22Rv1 (cell line): ENCODE measurements at regions not wholly inside any gene's neighbourhood (a gene's known extent, or its start where the extent isn't known, plus 50 kb on each side); places are given as distances from the start of the nearest gene placed in this dataset.

Experiments
- H3K27ac ChIP-seq: fragments of 450-650 bp; 2 replicates; pipeline ENCODE4 v1.5.1; 2017
- ZFX ChIP-seq: fragments of 450-650 bp; IDR thresholded peaks from 2 replicates; pipeline ENCODE4 v1.6.1; 2017; ENCODE audit warnings: antibody characterized with exemption, borderline replicate concordance
- TF ChIP-seq, protein P1 (sequence below): fragments of 450-650 bp; IDR thresholded peaks from 2 replicates; pipeline ENCODE4 v1.5.1; 2017; ENCODE audit warnings: mild to moderate bottlenecking

DNA sequence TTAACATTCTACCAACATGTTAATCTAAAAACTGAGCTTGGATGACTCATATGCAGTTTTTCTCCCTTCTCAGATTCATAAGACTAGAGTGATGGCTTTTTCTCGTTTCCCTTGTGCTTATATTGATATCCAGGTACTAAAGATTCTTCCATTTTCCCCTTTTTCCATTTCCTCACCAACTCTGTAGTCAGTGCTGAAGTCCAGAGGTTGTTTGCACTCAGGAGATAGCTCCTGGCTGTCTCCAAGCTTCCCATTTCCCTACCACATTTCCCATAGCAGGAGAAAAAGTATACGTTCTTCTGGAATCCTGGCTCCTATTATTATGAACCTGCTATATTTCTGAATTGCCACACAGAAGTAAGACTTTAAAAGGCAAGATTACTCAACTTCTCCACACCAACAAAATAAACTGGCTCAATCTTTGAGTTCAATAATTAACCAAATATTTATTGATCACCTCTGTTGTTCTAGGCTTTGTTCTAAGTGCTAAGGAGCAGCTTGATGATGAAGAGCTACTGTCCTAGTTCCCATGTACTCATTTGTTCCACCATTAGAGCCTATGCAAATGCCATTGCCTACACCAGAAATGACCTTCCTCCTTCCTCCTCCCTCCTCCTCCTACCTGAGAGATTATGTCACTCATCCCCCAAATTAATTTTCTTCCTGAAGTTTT, 454.4 kb upstream of the RPS6KA3 start:
- no peak for TF ChIP-seq ZFX
- TF ChIP-seq, protein P1, sequence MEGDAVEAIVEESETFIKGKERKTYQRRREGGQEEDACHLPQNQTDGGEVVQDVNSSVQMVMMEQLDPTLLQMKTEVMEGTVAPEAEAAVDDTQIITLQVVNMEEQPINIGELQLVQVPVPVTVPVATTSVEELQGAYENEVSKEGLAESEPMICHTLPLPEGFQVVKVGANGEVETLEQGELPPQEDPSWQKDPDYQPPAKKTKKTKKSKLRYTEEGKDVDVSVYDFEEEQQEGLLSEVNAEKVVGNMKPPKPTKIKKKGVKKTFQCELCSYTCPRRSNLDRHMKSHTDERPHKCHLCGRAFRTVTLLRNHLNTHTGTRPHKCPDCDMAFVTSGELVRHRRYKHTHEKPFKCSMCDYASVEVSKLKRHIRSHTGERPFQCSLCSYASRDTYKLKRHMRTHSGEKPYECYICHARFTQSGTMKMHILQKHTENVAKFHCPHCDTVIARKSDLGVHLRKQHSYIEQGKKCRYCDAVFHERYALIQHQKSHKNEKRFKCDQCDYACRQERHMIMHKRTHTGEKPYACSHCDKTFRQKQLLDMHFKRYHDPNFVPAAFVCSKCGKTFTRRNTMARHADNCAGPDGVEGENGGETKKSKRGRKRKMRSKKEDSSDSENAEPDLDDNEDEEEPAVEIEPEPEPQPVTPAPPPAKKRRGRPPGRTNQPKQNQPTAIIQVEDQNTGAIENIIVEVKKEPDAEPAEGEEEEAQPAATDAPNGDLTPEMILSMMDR = no peak

DNA sequence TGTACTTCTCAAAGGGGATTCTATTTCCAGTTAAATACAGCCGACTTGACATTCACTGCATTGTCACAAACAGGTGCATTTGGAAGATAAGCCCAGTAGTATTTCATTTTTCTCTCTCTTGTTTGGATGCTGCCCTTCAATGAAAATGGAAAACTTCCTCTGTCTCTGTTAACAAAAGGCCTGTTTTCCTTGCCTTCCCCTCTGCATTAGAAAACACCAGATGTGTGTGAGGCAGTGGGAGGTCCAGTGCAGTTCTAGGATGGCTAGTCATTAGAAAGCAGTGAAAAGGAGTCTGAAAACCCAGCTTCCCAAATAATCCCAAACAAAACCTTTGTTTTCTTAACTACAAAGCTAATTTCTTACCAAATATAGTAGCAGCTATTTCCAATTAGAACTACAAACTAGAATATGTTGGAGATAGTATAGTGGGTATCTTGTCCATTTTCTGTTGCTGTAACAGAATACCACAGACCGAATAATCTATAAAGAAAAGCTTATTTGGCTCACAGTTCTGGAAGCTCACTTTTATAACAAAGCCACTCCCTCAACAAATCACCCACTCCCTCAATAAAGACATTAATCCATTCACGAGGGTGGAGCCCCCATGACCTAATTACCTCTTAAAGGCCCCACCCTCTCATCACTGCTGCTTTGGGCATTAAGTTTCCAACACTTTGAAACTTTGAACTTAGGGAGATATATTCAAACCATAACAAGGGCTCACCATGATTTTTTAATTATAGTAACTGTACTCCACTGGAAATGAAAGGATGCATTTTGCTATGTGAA, 452.1 kb upstream of the RPS6KA3 start:
- no peak overlapping the region for H3K27ac ChIP-seq
- TF ChIP-seq, protein P1 = no peak
- no peak for TF ChIP-seq ZFX

More for the DNA sequence above, 454.4 kb upstream of the RPS6KA3 start:
- H3K27ac ChIP-seq = no peak overlapping the region

DNA sequence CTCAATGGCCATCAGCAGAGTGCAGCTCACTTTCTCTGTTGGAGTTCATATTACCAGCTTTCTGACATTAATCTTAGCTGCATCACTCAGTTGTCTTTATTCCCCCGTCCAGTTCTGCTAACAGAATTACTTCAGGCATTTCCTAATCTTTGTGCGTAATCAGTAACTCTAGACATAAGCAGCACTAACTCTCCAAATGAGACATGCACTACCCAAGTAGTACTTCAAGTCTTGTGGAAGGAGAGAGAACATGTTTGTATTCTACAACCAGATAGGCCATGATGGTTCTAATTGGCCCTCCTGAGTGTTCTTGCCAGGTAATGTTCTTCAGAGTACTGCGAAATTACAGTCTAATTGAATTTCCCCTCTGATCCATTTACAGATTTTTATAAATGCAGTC, 448.5 kb upstream of the RPS6KA3 start:
- TF ChIP-seq, protein P1 = no peak
- TF ChIP-seq ZFX = no peak

DNA sequence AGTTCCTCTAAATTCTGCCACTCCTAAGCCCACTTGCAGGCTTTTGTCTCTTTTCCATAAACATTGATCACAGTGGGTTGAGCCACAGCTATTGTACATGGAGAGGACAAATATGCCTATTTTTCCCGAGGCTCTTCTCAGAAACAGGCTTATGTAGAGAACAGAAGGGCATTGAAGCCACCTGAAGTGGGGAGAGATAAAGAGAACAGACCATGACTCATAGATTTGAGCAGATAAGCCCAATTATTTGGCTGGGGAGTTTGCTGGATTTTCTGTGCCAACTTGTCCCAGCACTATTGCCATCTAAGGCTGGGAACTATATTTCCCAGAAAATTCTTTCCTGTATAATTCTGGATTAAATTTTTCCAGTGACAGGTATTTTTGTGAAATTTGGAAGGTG, 446.1 kb upstream of the RPS6KA3 start:
- TF ChIP-seq, protein P1 = no peak
- TF ChIP-seq ZFX = no peak
- no peak overlapping the region for H3K27ac ChIP-seq

More for the DNA sequence above, 448.5 kb upstream of the RPS6KA3 start:
- no peak overlapping the region for H3K27ac ChIP-seq

DNA sequence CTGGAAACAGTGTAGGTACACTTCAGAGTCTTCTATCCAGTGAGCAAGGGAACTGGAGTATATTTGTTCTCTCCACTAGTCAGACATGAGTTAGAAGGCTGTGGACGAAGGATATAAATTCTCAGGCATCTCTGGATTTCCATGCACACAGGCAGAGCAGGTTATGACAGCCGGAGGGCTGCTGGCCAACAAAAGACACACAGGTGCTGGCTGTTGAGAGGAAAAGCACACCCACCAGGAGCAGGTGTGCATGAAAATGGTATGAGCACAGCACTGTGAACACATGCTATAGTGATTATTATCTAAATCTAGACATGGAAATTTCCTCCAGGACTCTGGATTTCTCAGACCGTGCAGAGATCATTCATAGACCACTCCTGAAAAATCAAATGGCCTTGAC, 444.7 kb upstream of the RPS6KA3 start:
- H3K27ac ChIP-seq = no peak overlapping the region
- TF ChIP-seq ZFX = no peak
- TF ChIP-seq, protein P1 = no peak

DNA sequence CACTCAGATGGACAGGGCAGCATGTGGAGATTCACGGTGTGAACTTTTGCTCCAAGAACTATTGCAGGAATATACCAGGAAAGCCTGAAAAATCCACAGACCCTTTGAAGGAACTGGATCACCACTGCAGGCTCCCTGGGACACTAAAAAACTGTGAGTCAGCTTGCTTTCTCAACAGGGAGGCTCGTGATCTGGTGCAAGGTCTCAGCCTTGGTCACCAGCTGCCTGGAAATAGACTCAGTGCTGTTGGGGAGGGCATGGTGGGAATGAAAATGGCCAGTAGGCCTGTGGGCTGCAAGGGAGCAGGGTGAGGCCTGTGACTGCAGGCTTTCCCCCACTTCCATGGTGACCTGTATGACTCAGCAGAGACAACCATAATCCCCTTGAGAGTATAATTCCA, 426.4 kb upstream of the RPS6KA3 start:
- no peak for TF ChIP-seq ZFX
- TF ChIP-seq, protein P1 = no peak

DNA sequence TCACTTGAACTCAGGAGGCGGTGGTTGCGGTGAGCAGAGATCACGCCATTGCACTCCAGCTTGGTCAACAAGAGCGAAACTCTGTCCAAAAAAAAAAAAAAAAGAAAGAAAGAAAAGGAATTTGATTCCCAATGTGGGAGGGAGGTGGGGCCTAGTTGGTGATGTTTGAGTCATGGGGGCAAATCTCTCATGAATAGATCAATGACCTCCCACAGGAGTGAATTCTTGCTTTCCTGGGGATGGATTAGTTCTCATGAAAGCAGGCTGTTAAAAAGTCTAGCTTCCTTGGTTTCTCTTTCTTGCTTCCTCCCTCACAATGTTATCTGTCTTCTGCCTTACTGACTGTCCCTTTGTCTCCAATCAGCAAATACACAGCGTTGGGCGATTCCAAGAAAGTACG, 419.5 kb upstream of the RPS6KA3 start:
- H3K27ac ChIP-seq = no peak overlapping the region
- no peak for TF ChIP-seq ZFX
- TF ChIP-seq, protein P1 = no peak

More for the DNA sequence above, 426.4 kb upstream of the RPS6KA3 start:
- H3K27ac ChIP-seq = no peak overlapping the region
